GM23338 (cell line): ENCODE measurements at regions not wholly inside any gene's neighbourhood (a gene's known extent, or its start where the extent isn't known, plus 50 kb on each side); places are given as distances from the start of the nearest gene placed in this dataset.

ENCODE experiments used
- ATAC-seq: fragments of 200-7000 bp; cut with Tn5 transposase; 3 replicates; pipeline ENCODE4 v1.9.1; 2020
- DNase-seq: peaks from one replicate; pipeline ENCODE4 v3.0.0-alpha.2; 2015; ENCODE audit warnings: low spot score
- H2AFZ ChIP-seq: fragments of 200-600 bp; sonication (generic); 2 replicates; pipeline ENCODE4 v1.8.0; 2016; ENCODE audit warnings: antibody characterized with exemption, mild to moderate bottlenecking, moderate library complexity
- H3F3A ChIP-seq: fragments of 200-600 bp; sonication (generic); replicated peaks from 2 replicates; pipeline ENCODE4 v1.8.0; 2017; ENCODE audit warnings: antibody characterized with exemption, mixed run types, low read depth
- H3K27ac ChIP-seq: fragments of 200-600 bp; sonication (generic); 2 replicates; pipeline ENCODE4 v1.6.1; 2016; ENCODE audit warnings: low read depth
- H3K27me3 ChIP-seq: fragments of 200-600 bp; sonication (generic); 2 replicates; pipeline ENCODE4 v1.8.0; 2016; ENCODE audit warnings: mild to moderate bottlenecking, mixed run types, moderate library complexity; ENCODE audit not compliant: insufficient read depth
- H3K36me3 ChIP-seq: fragments of 200-600 bp; sonication (generic); 2 replicates; pipeline ENCODE4 v1.8.0; 2016; ENCODE audit warnings: mild to moderate bottlenecking; ENCODE audit not compliant: insufficient read depth
- H3K4me1 ChIP-seq: fragments of 200-600 bp; sonication (generic); 2 replicates; pipeline ENCODE4 v1.8.0; 2016; ENCODE audit warnings: mild to moderate bottlenecking, moderate library complexity; ENCODE audit not compliant: insufficient read depth
- H3K4me2 ChIP-seq: fragments of 200-600 bp; sonication (generic); 2 replicates; pipeline ENCODE4 v1.7.1; 2017; ENCODE audit warnings: mixed run types
- H3K4me3 ChIP-seq: fragments of 200-600 bp; sonication (generic); 2 replicates; pipeline ENCODE4 v1.6.1; 2016; ENCODE audit warnings: mixed run types
- H3K79me2 ChIP-seq: fragments of 200-600 bp; sonication (generic); replicated peaks from 2 replicates; pipeline ENCODE4 v1.8.0; 2017; ENCODE audit warnings: mild to moderate bottlenecking; ENCODE audit not compliant: insufficient read depth
- H3K9me2 ChIP-seq: fragments of 200-600 bp; sonication (generic); 2 replicates; pipeline ENCODE4 v1.8.0; 2017; ENCODE audit not compliant: insufficient read depth
- H4K20me1 ChIP-seq: fragments of 200-600 bp; sonication (generic); replicated peaks from 2 replicates; pipeline ENCODE4 v1.8.0; 2017; ENCODE audit warnings: mild to moderate bottlenecking; ENCODE audit not compliant: insufficient read depth
- H3K27ac Mint-ChIP-seq: 2 replicates; pipeline ENCODE4 v1.8.0; 2020; ENCODE audit warnings: inconsistent platforms, mild to moderate bottlenecking, moderate library complexity, mixed read lengths
- H3K27me3 Mint-ChIP-seq: 3 replicates; pipeline ENCODE4 v1.8.0; 2022; ENCODE audit warnings: low read depth, mild to moderate bottlenecking, moderate library complexity, mixed read lengths, inconsistent platforms; ENCODE audit not compliant: insufficient read depth, poor library complexity
- H3K36me3 Mint-ChIP-seq: 3 replicates; pipeline ENCODE4 v1.8.0; 2021; ENCODE audit warnings: low read depth, mild to moderate bottlenecking, inconsistent platforms, moderate library complexity, mixed read lengths
- H3K4me1 Mint-ChIP-seq: 3 replicates; pipeline ENCODE4 v1.8.0; 2020; ENCODE audit warnings: mild to moderate bottlenecking, inconsistent platforms, mixed read lengths
- H3K4me3 Mint-ChIP-seq: 3 replicates; pipeline ENCODE4 v1.8.0; 2021; ENCODE audit warnings: moderate library complexity, mild to moderate bottlenecking, inconsistent platforms, mixed read lengths
- H3K9me3 Mint-ChIP-seq: 3 replicates; pipeline ENCODE4 v1.8.0; 2020; ENCODE audit warnings: moderate library complexity, mild to moderate bottlenecking, inconsistent platforms, mixed read lengths
- CREB1 ChIP-seq: fragments of 250-450 bp; sonication (Bioruptor Pico); IDR thresholded peaks from 2 replicates; pipeline ENCODE4 v1.5.0; 2020; ENCODE audit warnings: low read depth, mild to moderate bottlenecking, moderate library complexity
- CTCF ChIP-seq, 2 experiments: fragments of 200-600 bp in 1 of 2; sonication (generic) in 1 of 2; conservative IDR thresholded peaks; 2 replicates each; pipeline versions ENCODE4 v1.5.1 to v1.6.1; 2016 to 2017; ENCODE audit warnings: antibody characterized with exemption in 2 of 2, low read depth in 2 of 2, mild to moderate bottlenecking in 2 of 2, moderate library complexity in 1 of 2
- ETS1 ChIP-seq: IDR thresholded peaks from 2 replicates; pipeline ENCODE4 v1.6.1; 2016; ENCODE audit warnings: antibody characterized with exemption
- EZH2 ChIP-seq: fragments of 200-600 bp; sonication (generic); IDR thresholded peaks from one replicate; pipeline ENCODE4 v1.8.0; 2017; ENCODE audit warnings: antibody characterized with exemption, mild to moderate bottlenecking, low read depth; ENCODE audit not compliant: unreplicated experiment
- EZH2phosphoT487 ChIP-seq: fragments of 200-600 bp; sonication (generic); IDR thresholded peaks from one replicate; pipeline ENCODE4 v1.8.1; 2018; ENCODE audit warnings: antibody characterized with exemption; ENCODE audit not compliant: unreplicated experiment
- JUNB ChIP-seq: IDR thresholded peaks from one replicate; pipeline ENCODE4 v1.6.1; 2016; ENCODE audit warnings: antibody characterized with exemption; ENCODE audit not compliant: unreplicated experiment
- NANOG ChIP-seq: IDR thresholded peaks from 2 replicates; pipeline ENCODE4 v1.6.1; 2016; ENCODE audit warnings: antibody characterized with exemption, borderline replicate concordance
- POLR2AphosphoS5 ChIP-seq: IDR thresholded peaks from 2 replicates; pipeline ENCODE4 v1.6.1; 2016; ENCODE audit warnings: antibody characterized with exemption, low read depth
- REST ChIP-seq: IDR thresholded peaks from one replicate; pipeline ENCODE4 v1.6.1; 2018; ENCODE audit warnings: antibody characterized with exemption; ENCODE audit not compliant: unreplicated experiment
- STAT1 ChIP-seq: IDR thresholded peaks from one replicate; pipeline ENCODE4 v1.6.1; 2016; ENCODE audit warnings: antibody characterized with exemption; ENCODE audit not compliant: unreplicated experiment
- ZNF114 ChIP-seq: fragments of 250-450 bp; sonication (Bioruptor Pico); IDR thresholded peaks from 2 replicates; pipeline ENCODE4 v1.5.0; 2020; ENCODE audit warnings: mild to moderate bottlenecking, moderate library complexity
- ZNF331 ChIP-seq: fragments of 250-450 bp; sonication (Bioruptor Pico); IDR thresholded peaks from 2 replicates; pipeline ENCODE4 v1.5.0; 2020; ENCODE audit warnings: low read depth, mild to moderate bottlenecking, moderate library complexity
- ZNF462 ChIP-seq: fragments of 250-450 bp; sonication (Bioruptor Pico); IDR thresholded peaks from 2 replicates; pipeline ENCODE4 v1.5.0; 2020; ENCODE audit warnings: mild to moderate bottlenecking, moderate library complexity

DNA sequence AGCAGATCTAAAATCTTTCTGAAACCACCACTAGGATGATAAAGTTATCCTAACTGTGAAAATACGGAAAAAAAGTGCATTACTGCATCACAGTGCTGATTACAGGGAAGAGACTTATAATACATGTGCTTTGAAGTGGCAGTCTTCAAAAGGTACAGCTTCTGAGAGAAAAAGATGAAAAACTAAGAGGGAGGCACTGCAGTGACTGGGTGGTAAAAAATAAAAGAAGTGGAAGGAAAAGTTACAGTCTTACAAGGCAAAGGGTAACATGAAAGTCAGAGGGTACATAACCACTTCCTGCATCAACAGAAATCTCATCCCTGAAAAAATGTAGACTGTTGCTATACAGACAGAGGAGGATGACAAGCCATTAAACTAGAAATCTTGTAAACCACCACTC lies 465.3 kb downstream of the ACTR3B start:
- H3K9me2 ChIP-seq = no peaks in the 10 kb centered on the region
- no peaks in the 10 kb centered on the region for H4K20me1 ChIP-seq
- no peak overlapping the region for H3K27ac Mint-ChIP-seq
- no peak overlapping the region for H2AFZ ChIP-seq
- DNase-seq (no peak), ATAC-seq (no peak)
- no peaks in the 10 kb centered on the region for H3F3A ChIP-seq
- peaks cover 2% of the 10 kb centered on the region for H3K27me3 Mint-ChIP-seq
- H3K36me3 Mint-ChIP-seq = peaks cover 24% of the 10 kb centered on the region
- peaks cover 92% of the 10 kb centered on the region for H3K9me3 Mint-ChIP-seq
- no peaks in the 10 kb centered on the region for H3K27me3 ChIP-seq
- H3K4me2 ChIP-seq = no peak overlapping the region
- no peaks in the 10 kb centered on the region for H3K4me1 ChIP-seq
- no peaks in the 10 kb centered on the region for H3K4me1 Mint-ChIP-seq
- no peak overlapping the region for H3K4me3 Mint-ChIP-seq
- no peak overlapping the region for H3K27ac ChIP-seq
- H3K36me3 ChIP-seq = no peaks in the 10 kb centered on the region
- no peak overlapping the region for H3K4me3 ChIP-seq
- no peaks in the 10 kb centered on the region for H3K79me2 ChIP-seq
- TF ChIP-seq POLR2AphosphoS5 (no peak), ZNF331 (CRISPR knock-in tag) (no peak), ETS1 (no peak), CREB1 (CRISPR knock-in tag) (no peak), JUNB (no peak), REST (no peak), ZNF462 (CRISPR knock-in tag) (no peak), EZH2 (no peak), ZNF114 (CRISPR knock-in tag) (no peak), STAT1 (no peak), CTCF (conservative IDR thresholded peaks at IDR 0.05; ENCODE audit: low read depth in 2 of 2) (no peak), NANOG (no peak), EZH2phosphoT487 (no peak)
